Cardiac fibroblast (primary cell): ENCODE measurements at regions not wholly inside any gene's neighbourhood (a gene's known extent, or its start where the extent isn't known, plus 50 kb on each side); places are given as distances from the start of the nearest gene placed in this dataset.

ENCODE experiments used
- DNase-seq, 2 donors: peaks; one replicate each; pipeline versions ENCODE4 v3.0.0 to v3.0.0-alpha.2; 2010; ENCODE audit warnings: low read depth in 2 of 2
- H3K4me3 ChIP-seq, 2 donors: replicated peaks in 1 of 2; 1 replicate in 1 of 2; 2 replicates in 1 of 2; pipeline ENCODE4 v1.5.1; 2011; ENCODE audit warnings: low read depth in 2 of 2, low read length in 2 of 2, mild to moderate bottlenecking in 2 of 2, moderate library complexity in 1 of 2
- TF ChIP-seq, protein P1 (sequence below): IDR thresholded peaks from one replicate; pipeline ENCODE4 v1.5.1; 2011; ENCODE audit warnings: low read depth, mild to moderate bottlenecking, low read length, inconsistent platforms

DNA sequence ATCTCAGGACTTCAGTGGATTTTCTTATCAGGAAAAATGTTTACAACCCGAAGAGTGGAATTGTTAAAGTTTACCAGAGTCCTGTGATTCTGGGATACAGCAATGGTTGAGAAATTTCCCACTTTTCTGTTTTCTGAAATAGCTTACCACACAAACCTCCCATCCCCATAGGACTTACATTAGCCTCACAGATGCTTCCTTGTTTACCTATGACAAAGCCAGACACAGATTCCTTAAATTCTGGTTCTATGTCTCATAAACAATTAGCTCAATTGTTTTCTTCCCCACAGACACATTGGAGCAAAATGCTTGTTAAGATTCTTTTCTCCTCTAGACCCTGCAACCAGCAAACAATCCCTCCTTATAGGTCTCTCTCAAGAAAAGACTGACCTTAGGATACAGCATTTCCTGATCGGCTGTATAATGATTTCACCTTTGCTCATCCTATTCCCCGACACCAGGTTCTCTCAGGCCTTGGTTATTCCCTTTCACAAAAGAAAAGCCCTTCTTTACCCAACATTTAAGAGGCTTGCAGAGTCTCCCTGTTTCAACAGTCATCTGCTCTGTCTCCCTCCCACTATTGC, 886.2 kb downstream of the ARAP2 start:
- TF ChIP-seq, protein P1, sequence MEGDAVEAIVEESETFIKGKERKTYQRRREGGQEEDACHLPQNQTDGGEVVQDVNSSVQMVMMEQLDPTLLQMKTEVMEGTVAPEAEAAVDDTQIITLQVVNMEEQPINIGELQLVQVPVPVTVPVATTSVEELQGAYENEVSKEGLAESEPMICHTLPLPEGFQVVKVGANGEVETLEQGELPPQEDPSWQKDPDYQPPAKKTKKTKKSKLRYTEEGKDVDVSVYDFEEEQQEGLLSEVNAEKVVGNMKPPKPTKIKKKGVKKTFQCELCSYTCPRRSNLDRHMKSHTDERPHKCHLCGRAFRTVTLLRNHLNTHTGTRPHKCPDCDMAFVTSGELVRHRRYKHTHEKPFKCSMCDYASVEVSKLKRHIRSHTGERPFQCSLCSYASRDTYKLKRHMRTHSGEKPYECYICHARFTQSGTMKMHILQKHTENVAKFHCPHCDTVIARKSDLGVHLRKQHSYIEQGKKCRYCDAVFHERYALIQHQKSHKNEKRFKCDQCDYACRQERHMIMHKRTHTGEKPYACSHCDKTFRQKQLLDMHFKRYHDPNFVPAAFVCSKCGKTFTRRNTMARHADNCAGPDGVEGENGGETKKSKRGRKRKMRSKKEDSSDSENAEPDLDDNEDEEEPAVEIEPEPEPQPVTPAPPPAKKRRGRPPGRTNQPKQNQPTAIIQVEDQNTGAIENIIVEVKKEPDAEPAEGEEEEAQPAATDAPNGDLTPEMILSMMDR = no peak
- no peak overlapping the region for H3K4me3 ChIP-seq
- DNase-seq = no peak

DNA sequence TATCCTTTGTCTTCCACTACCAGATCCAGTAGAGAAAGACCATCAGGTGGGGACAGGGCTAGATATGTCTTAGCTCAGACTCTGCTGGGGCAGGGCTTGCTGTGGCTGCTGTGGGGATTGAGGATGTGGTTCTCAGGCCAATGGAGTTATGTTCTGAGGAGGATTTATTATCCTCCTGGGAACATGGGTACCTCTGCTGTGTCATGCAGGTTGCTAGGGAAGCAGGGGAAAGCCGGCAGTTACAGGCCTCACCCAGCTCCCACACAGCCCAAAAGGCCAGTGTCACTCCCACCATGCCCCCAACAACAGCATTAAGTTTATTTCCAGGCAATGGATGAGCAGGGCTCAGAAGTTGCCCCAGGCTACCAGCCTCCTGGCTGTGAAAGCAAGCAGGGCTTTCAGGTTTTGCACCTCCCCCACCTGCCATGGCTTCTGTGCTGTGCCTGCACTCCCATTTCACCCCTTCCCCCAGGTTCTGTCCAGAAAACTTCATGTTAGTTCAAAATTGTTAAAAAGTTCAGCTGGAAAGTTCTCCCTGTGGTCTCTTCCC, 879.9 kb downstream of the ARAP2 start:
- no peak overlapping the region for H3K4me3 ChIP-seq
- no peak for DNase-seq
- TF ChIP-seq, protein P1 = no peak

DNA sequence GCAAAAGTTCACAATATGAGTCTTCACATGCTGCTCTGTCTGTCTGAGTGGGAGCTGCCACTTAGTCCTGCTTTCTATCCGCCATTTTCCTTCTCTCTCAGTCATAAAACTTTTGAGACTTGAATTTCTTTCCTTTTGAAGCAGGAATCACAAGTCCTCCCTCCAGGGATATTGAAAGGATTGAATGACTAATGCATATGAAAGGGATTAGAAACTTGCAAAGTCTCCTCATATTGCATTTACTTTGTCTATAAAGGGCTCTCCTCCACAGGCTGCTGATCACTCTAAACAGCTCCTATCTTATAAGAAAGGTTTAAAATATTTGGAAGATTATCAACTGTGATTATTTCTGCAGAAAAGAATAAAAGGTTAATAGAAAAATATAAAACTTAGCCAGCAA, 879.1 kb downstream of the ARAP2 start:
- H3K4me3 ChIP-seq = no peak overlapping the region
- no peak for DNase-seq
- TF ChIP-seq, protein P1 = no peak

DNA sequence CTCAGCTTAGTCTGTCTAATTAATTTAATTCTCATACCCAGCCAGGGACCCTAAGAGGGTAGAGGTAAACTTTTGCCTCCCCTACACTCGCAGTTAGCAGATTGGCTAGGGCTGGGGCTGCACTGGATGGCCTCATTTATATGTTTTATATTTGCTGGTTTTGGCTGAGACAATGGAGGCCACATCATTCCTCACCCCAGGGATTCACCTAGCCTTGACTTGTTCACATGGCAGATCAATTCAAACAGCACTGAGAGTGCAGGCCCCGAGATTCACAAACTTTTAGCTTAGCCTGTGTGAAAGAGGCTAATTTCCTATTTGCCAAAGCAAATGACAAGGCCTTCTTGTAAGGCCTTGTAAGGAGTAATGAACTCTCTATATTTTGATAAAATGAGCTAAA, 844.4 kb downstream of the ARAP2 start:
- TF ChIP-seq, protein P1 = no peak
- no peak overlapping the region for H3K4me3 ChIP-seq
- DNase-seq = no peak

DNA sequence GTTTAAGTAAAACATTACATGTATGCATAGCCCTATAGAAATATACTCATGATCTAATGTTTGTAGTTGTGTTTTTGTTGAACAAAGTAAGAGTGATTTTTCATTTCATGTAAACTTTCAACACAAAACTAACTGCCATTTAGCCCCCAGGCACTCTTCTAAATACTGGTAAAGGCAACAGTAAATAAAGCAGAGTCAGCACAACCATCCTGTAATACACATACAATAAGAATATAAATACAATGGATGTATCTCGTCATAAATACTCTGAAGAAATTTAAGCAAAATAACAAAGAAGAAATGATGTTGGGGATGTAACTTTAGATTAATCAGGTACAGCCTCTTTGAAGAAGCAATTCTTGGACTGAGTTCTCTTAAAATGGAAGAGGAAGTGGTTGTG, 821.2 kb downstream of the ARAP2 start:
- H3K4me3 ChIP-seq = no peak overlapping the region
- TF ChIP-seq, protein P1 = no peak
- DNase-seq = no peak

DNA sequence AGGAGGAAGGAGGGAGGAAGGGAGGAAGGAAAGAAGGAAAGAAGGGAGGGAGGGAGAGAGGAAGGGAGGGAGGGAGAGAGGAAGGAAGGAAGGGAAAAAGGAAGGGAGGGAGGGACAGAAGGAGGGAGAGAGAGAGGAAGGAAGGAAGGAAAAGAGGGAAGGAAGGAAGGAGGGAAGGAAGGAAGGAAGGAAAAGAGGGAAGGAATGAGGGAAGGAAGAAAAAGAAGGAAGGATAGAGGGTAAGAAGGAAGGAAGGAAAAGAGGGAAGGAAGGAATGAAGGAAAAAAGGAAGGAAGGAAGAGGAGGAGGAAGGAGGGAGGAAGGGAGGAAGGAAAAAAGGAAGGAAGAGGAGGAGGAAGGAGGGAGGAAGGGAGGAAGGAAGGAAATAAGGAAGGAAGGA, 796.8 kb downstream of the ARAP2 start:
- DNase-seq = no peak
- TF ChIP-seq, protein P1 = no peak
- H3K4me3 ChIP-seq = no peak overlapping the region

DNA sequence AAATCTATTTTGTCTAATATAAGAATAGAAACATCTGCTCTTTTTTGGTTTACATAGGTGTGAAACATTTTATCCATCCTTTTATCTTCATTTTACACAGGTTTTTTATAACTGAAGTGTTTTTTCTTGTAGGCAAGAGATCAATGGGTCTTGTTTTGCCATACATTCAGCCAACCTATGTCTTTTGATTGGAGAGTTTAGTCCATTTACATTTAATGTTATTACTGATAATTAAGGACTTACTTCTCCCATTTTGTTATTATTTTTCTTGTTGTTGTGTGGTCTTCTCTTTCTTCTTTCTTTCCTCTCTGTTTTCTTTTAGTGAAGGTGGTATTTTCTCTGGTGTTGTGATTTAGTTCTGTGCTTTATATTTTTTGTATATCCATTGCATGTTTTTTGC, 785.3 kb downstream of the ARAP2 start:
- DNase-seq = no peak
- no peak overlapping the region for H3K4me3 ChIP-seq
- TF ChIP-seq, protein P1 = no peak
